GM18505 (cell line): ENCODE measurements at regions not wholly inside any gene's neighbourhood (a gene's known extent, or its start where the extent isn't known, plus 50 kb on each side); places are given as distances from the start of the nearest gene placed in this dataset.
"Not testable (repeated sequence)": the region's sequence is repeated elsewhere in the genome, so short reads cannot be mapped to it uniquely, and the experiment has no call there.

Source experiments
- ATAC-seq: cut with Tn5 transposase; IDR thresholded peaks from one replicate; pipeline ENCODE4 v1.9.1; 2021; ENCODE audit not compliant: unreplicated experiment
- POLR2A ChIP-seq: IDR thresholded peaks from 4 replicates; pipeline ENCODE4 v1.6.1; 2011; ENCODE audit warnings: borderline replicate concordance; ENCODE audit not compliant: insufficient read depth, insufficient read length; ENCODE audit errors: extremely low read depth

DNA sequence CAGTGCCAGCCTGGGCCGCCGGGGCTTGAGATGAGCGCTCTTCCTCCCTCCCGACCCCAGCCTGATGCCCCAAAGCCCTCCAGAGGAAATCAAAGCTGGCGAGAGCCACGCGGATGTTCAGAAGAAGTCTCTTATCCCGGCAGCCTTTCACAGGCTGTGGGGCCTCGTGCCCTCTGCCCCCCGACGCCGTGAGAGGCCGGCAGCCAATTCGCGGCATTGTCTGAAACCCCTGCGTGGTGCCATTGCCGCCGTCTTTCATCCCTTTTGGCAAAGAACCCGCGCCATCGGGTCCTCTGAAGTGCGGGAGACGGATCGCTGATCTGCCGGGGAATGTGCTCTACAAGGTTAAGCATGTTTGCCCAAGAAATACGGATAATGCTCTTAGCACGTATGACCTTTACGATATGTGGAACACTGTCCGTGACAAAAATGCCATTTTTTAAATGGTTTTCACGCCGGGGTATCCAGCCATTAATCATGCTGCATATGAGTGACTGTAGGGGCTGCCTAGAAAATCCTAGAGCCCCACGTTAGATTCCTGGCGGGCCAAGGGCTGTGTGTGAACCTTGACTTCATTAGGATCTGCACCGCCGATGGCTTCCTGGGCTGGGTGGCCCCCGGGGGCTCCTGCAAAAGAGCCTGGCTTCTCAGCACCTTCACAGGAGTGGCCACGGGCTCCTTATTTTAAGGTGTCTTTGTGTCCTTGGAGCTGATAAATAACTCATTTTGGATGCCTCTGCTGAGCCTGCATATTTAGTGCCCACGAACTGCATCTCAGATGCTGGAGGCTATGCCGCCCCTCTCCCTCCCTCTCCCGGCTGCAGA lies 165.1 kb upstream of the TNRC6C start:
- TF ChIP-seq POLR2A, result no peak
- ATAC-seq, result no peak

DNA sequence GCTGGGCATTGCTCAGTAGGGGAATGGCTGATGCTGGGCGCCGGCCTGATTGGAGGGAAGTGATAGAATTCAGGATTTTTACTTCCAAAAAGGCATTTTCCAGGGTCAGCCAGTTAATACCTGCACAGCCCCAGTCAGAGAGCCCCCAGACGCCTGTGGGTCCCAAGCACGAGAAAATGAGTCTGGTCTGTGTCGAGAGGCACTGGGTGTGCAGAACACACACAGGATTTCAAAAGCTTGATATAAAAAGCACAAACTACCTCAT lies 164.6 kb upstream of the TNRC6C start:
- no peak for TF ChIP-seq POLR2A

DNA sequence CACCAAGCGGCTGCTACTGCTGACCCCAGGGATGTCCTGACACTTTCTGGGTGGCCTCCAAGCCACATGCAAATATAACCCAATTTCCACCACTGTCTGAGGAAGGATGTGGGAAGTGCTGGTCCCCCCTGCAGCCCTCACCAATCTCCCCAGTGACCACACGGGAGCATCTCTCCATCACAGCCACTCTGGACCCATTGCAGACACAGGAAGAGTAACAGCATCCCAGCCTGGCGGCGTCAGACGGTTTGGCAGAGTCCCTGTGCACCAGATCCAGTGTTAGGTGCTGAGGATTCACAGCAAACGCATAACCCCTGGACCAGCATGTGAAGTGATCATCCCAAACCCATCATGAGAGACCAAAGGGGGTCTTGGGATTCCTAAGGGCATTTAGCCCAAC lies 163.7 kb upstream of the TNRC6C start:
- TF ChIP-seq POLR2A, result no peak
- no peak for ATAC-seq

More for the DNA sequence above, 164.6 kb upstream of the TNRC6C start:
- no peak for ATAC-seq

DNA sequence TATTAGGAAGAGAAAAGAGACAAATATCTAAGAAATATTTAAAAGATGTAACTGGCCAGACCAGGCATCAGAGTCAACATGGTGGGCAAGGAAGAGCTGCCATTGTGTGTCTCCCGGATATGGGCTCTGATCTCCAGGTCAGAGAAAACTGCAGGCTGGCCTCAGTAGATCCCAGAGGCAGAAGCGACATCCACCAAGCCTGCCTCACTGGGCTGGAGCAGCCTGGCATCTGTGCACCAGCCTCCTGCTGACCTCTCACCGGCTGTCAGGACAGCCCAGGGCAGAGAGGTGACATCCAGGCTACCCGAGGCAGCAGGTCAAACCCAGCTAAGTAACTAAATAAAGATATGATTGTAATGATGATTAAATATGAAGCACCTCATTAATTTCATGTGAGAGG lies 162.8 kb upstream of the TNRC6C start:
- no peak for TF ChIP-seq POLR2A
- ATAC-seq, result no peak

DNA sequence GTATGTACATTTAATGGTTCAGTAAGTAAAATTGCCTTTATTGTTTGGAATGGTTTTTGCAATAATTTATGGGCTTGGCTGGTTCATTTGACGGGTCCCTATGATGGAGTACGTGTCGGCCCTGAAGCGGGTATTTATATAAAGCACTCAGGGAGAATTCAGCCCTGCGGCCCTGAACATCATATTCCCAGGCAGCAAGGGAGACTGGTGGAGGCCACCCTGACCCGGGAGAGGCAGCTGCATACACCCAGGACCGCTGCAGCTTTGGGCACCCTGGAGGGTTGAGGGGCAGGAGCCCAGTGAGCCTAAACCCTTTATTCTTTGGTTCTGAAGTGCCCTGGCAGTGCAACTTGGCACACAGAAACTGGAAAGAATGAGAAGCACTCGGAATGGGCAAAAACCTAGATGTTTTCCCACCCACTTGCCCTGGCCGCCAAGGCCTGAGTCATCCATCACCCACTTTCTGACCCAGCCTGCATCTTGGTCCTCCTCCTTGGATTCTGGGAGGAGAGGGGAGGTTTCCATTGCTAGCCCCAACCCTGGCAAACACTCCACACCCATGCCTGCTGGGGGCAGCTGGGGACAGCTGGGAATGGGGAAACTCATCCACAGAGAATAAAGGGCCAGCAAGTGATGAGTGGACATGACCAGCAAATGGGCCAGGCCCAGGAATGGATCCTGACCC lies 162.2 kb upstream of the TNRC6C start:
- no peak for ATAC-seq
- TF ChIP-seq POLR2A, result no peak

DNA sequence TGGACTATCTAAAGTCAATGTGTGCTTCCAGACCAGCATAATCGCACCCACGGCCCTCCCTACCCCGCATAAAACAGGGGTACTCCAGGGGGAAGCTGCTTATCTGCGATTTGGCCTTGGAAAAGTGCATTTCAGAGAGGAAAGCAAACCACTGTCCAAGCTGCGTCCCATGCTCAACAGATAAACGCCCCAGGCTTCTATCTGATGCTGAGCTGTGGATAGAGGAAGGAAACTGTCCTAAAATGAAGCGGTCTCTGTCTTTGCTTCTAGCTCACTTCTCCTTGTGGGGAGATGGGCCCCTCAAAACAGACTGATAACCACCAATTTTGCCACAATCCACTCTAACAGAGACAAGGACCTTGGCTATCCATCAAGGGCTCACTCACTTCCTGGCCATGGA lies 160.5 kb upstream of the TNRC6C start:
- TF ChIP-seq POLR2A, result no peak

DNA sequence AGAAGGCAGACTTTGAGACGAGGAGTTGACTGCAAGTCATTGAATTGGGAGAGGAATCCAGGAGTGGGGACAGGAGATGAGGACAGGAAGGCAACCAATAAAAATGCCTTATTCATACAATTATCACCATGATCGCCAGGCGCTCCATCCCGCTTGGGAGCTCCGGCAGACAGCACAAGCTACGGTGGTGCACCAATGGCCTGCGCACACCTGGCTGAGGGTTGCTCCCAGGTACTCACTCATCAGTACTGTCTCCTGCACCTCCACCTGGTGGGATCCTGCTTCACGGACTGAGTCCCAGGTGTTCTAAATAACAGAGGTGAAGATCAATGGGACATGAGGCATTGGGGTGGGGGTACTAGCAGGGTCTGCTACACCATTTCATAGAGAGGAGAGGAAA lies 160.0 kb upstream of the TNRC6C start:
- ATAC-seq, result no peak

More for the DNA sequence above, 160.5 kb upstream of the TNRC6C start:
- ATAC-seq, result no peak

DNA sequence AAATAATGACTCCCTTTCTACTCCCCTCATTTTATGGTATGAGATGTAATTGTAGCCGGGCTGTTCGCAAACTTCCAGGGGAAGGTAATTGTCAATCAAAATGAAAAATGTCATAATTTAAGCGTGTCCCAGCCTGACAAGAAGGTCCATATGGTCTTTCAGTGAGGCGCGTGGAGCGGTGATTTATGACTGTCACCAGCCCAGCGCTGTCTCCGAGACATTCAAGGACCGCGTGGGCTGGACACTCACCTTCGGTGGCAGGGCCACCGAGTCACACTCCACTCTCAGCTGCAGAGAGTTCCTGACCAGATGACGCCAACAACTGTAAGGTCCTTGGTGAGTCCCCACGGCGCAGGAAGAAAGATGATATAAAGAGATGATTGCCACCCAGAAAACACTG lies 157.7 kb upstream of the TNRC6C start:
- no peak for ATAC-seq
- no peak for TF ChIP-seq POLR2A

More for the DNA sequence above, 160.0 kb upstream of the TNRC6C start:
- TF ChIP-seq POLR2A, result no peak

DNA sequence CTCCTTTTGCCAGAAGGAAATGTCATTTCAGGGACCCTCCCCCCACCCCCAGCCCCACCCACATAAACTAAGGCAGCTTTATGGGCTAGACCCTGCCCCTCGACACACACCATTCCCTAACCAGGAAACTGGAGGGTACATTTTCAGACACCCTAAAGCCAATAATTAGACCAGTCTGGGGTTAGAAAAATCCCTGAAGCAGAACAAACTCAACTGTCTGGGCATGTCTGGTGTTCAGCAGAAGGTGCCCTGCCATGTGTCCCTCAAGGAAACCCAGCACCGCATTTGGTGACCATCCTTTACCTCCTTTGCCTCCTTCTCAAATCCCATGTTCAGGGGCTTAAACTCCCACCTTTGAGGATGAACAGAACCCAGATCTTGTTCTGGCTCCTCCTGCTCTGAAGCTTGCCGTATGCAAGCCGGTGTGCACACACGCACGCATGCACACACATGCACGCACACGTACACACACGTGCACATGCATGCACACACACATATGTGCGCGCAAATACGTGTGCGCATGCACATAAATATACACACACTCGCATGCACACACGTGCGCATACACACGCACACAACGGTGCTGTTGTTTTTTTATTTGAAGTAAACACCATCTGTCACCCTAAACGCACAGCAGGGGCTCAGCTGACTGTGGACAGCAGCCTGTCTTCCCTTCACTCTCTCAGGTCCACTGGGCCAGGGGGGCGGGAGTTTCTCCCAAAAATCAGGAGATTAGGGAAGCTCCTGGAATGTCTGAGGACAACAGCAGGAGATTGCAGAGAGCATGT lies 156.8 kb upstream of the TNRC6C start:
- no peak for TF ChIP-seq POLR2A
- no peak for ATAC-seq

DNA sequence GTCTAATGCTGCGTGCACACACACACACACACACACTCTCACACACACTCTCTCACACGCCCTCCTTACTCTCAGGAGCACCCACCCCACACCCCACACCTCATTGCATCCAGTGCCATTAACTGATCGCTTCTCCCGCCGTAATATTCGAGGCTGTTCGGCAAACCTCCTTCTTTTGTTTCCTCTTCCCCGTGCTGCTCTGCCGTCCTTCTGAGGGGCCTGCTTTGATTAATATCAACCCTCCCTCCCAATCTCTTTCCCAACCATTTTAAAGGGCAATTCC lies 156.2 kb upstream of the TNRC6C start:
- TF ChIP-seq POLR2A, result no peak
- ATAC-seq, result no peak

DNA sequence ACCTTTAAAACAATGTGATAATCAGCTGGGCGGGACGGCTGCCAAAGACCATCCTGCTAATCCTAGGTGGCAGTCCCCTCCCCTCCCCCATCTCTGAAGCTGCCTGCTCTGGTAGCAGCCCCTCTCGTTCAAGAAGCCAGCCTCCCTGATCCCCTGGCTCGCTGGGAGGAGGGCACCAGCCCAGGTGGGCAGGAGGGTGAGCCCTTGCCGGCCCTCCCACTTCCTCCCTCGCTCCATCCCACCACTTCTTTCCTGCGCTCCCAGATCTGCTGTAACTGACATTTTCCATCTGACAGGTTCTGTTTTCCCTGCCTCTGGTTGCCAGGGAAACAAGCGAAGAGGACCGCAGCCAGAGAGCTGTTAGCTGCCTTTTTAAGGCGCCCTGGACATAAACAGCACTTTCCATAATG lies 155.7 kb upstream of the TNRC6C start:
- TF ChIP-seq POLR2A, result no peak
- no peak for ATAC-seq

DNA sequence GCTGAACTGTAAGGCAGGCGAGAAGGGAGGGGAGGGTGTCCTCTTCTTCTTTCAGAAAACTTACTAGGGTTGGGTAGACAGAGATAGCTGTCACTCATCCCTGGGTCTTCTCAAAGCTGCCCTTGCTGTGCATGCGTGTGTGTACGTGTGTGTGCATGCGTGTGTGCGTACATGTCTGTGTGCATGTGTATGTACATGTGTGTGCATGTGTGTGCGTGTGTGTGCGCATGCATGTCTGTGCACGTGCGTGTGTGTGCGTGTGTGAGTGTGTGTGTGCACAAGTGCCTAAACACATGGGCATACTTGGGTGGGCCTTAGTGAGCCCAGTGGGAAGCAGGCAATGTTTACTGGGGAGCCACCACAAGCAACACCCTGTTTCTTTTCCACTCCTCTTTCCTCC lies 154.8 kb upstream of the TNRC6C start:
- TF ChIP-seq POLR2A, result no peak
- ATAC-seq, result no peak

DNA sequence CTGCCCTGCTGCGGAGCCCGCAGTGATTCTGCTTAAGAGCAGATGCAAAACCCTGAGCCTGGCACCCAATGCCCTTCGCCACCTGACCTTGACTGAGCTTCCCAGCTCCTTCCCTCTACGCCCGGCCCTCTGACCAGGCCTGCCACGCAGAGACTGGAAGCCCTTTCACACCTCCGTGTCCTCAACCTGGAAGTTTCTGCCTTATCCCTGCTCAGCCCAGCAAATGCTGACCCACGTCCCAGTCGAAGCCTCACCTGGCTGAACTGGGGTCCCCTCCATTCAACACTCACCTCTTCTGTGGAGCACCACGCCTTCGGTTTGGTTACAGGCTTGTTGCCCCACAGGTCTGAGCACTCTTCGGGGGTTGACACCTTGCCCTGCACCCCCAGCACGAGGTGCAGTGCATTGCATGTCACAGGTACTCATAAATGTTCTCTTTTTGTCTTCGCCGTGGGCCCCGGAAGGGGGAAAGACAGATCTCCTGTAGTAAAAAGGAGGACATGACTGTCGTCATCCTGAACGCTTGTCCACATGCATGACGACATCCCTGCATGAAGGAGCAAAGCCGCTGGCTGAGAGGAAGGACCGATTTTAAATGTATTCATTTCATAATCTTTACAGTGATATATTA lies 153.6 kb upstream of the TNRC6C start:
- no peak for ATAC-seq
- no peak for TF ChIP-seq POLR2A

DNA sequence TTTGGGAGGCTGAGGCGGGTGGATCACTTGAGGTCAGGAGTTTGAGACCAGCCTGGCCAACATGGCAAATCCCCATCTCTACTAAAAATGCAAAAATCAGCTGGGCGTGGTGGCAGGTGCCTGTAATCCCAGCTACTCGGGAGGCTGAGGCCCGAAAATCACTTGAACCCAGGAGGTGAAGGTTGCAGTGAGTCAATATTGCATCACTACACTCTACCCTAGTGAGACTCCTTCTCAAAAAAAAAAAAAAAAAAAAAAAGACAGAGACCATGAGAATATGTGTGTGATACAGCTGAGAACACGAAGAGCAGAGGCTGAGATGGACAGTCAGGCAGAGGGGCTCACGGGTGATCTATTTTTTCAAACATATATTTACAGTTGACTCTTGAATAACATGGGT lies 152.5 kb upstream of the TNRC6C start:
- not testable (repeated sequence) for ATAC-seq

DNA sequence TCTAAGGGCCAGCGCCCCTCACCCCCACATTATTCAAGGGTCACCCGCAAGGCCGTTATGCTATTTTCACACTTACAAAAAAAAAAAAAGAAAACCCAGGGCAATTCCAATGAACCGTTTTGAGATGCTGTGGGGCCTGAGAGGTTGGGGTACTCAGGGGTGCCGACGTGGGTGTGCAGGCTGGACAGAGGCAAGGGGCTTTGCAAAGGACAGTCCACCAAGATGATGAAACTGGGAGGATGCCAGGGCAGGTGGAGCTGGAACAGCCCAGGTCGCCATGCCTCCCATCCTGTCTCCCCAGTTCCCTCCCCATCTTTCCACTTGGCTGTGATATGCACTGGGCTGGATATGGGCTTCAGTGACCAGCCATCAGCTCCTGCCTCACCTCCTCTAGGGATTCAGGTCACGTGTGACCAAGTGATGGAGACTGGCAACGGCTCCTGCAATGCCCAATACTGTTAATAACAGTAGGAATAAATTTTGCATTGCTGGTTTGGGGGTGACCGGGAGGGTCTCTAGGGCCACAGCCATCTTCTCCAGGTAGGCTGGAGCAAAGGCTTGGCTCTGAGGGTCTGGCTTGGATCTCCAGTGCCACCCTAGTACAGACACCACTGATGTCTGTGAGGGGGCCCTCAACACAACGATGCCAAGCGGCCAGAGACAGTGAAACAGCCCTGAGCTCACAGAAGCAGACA lies 151.3 kb upstream of the TNRC6C start:
- no peak for ATAC-seq
- no peak for TF ChIP-seq POLR2A
